GM18907 (cell line): ENCODE measurements at regions not wholly inside any gene's neighbourhood (a gene's known extent, or its start where the extent isn't known, plus 50 kb on each side); places are given as distances from the start of the nearest gene placed in this dataset.
A peak's percentile ranks its signal among the peaks of the same experiment; 100 is the strongest.

Experiments used
- ATAC-seq: cut with Tn5 transposase; IDR thresholded peaks from one replicate; pipeline ENCODE4 v1.9.1; 2021; ENCODE audit warnings: mild to moderate bottlenecking, moderate library complexity; ENCODE audit not compliant: unreplicated experiment

DNA sequence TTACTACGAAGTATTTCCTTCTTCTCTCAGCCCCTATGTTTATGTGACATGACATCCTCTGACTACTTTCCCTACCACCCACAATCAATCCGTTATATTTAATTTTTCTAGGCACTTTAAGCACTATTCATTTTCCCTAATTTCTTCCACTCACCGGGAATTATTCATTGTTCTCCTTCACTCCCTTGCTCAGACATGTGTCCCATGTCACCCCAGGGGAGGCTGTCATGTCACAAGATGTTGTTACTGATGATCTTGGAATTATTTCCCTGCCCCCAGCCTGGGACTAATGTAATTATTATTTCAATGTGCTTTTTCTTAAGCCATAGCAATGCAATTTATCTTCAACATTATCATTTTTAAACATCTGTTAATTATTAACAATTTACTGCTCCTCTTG, 317.2 kb downstream of the PHF14 start:
- no peak for ATAC-seq

- no peak for ATAC-seq
Measured at GRCh38 chr7:11294218-11294617, 320.5 kb downstream of the PHF14 start.

GRCh38 chr7:11294965-11295364, 321.3 kb downstream of the PHF14 start:
- ATAC-seq, result no peak

DNA sequence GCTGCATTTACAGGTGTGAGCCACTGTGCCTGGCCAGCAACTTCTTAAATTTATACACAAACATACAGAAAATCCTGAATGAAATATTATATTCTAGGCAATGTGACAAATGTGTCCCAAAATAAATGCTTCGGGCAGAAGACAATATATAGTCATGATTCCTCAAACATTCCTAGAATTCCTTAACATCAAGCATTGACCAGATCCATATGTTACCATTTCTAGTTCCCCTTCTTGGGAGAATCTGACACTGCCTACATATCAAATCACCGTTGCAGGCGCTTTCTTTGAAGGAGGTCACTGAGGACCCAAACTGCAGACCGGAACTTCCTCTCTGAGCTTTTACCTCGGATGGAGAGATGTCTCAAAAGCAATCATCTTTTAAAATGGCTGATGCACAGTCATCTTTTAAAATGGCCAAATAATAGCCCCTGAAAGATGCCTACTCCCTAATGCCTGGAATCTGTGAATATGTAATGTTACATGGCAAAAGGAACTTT, 323.5 kb downstream of the PHF14 start:
- no peak for ATAC-seq

DNA sequence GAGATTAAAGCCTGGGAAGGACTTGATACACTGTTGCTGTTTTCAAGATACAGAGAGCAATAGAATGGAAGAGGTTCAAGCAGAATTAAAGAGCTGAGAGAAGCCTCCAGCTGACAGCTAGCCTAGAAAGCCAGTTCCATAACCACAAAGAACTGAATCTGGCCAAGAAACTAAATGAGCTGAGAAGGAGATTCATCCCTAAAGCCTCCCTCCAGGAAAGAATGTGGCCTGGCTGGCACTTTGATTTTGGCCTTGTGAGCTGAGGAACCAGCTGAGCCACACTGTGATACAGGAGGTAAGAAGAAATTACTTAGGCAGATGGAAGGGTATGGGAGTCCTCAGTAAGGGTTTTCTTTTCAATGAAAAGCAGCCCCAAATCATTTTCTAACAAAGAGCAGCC, 324.1 kb downstream of the PHF14 start:
- no peak for ATAC-seq

DNA sequence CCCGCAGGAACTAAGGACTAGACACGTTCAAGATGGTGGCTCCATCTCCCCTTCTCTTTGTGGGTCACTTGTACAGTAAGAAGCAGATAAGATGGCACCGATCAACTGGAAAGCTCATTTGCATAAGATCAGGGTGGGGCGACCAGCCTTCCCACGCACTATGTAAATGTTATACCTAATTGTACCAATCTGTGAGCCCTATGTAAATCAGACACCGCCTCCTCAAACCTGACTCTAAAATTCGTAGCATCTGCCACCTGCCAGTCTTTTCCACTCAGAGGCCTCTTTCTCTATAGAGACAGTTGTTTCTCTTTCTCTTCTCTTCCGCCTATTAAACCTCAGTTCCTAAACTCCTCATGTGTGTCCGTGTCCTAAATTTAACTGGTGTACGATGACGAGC, 324.5 kb downstream of the PHF14 start:
- ATAC-seq, result no peak

DNA sequence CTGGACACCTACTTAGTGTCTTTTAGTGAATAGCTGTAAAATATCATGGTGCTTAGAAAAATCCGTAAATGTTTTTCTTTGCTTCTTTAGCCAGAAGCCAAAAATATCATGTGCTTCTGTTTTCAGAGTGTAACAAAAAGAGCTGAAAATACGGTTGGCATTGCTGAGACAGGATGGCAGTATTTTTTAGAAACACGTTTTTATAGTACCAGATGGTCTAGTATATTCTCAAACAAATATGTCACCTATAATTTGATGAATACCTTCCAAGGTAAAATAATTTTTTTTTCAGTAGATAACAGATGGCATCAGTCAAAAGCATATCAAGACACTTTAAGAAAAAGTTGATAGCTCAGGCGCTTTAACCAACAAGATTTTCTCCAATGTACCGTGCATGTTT, 326.6 kb downstream of the PHF14 start:
- no peak for ATAC-seq

DNA sequence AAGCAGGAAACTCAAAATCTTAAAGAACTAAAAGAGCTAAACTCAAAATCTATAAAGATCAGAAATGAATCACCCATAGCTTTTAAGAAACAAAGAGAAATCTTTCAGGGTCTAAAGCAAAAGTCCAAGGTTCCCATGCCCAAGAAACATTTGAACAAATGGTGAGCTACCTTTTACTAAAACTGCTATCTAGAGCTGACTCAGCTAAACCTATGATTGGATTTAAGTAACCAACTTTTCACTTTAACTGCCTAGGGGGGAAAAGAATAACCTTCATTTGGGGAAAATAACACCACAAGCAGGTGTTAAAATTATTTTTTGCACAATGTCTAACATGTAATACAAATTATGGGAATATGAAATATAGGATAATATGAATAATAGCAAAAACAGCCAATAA, 328.4 kb downstream of the PHF14 start:
- no peak for ATAC-seq

- ATAC-seq, result no peak
Measured at GRCh38 chr7:11313801-11314200, 340.1 kb downstream of the PHF14 start.

DNA sequence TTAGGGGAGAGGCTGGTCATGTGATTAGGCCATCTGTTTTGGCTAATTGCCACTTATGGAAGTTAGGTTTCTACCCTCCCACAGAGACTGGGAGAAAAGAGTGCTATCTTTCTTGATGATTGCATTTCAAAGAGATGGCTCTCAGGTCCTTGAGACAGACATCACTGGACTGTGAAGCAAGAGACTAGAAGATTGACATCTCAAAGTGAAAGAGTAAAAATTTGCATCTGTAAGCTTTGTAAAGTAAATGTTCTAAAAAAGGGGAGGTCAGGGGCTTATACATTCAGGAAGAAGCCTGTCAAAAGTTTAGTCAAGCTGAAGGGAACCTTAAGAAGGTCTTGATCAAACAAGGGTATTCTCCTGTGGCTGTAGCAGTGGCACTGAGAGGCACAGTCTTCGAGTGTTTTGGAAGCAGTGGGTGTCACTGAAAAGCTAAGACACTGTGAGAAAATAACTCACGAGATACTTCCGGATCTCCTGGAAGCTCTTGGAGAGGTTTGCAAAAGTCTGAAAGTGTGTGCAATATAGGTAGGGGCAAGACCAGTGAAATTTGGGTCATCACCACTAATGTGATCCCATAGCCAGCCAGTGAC, 342.1 kb downstream of the PHF14 start:
- peak; percentile 53 for ATAC-seq

DNA sequence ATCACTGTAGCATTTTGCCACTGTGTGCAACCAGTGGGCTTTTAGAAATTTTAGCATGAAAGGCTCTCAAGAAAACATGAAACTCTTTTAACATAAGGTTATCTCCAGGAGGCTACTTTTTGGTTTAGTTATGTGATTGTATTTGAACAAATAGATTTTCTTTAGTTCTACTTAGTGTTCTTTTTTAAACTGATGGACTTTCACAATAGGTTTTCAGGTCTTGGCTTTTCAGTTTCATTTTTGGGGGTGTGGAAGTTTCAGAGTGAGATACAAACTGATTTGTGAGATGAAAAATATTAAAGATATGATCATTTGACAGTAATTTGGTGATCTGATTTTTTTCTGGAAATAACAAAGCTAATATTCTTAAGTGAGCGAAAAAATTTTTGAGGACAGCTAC, 344.1 kb downstream of the PHF14 start:
- ATAC-seq, result no peak

GRCh38 chr7:11319491-11320274, 346.0 kb downstream of the PHF14 start:
- no peak for ATAC-seq
